HCT116 (cell line): ENCODE measurements at regions not wholly inside any gene's neighbourhood (a gene's known extent, or its start where the extent isn't known, plus 50 kb on each side); places are given as distances from the start of the nearest gene placed in this dataset.

Source experiments
- ATAC-seq: fragments of 200-7000 bp; cut with Tn5 transposase; 2 replicates; pipeline ENCODE4 v1.9.1; 2020; ENCODE audit warnings: mild to moderate bottlenecking, moderate library complexity
- BruUV-seq: library from RNA; stranded (reverse); fragments of 400-500 nt; replicated peaks from 2 replicates; lab custom pipeline; 2021; lab: Mats Ljungman, UMichigan
- CTCF ChIA-PET: fragments of 300-600 bp; sonication (Branson Sonifier 250); formaldehyde crosslinking; loops from one replicate; lab custom pipeline; 2021; ENCODE audit warnings: antibody characterized with exemption; lab: Charles Lee
- POLR2A ChIA-PET: fragments of 300-600, 350-600 bp; sonication (Branson Sonifier 250); formaldehyde crosslinking; loops from one replicate; lab custom pipeline; 2021; ENCODE audit warnings: antibody characterized with exemption; lab: Charles Lee
- RAD21 ChIA-PET, 2 experiments: fragments of 300-600 bp; sonication (Branson Sonifier 250); formaldehyde crosslinking; loops; one replicate each; lab custom pipeline; 2023; ENCODE audit warnings: low total read pairs in 2 of 2; ENCODE audit not compliant: uncharacterized antibody in 2 of 2, unreplicated experiment in 2 of 2, low non-redundant PET in 1 of 2; lab: Charles Lee
- DNase-seq: peaks from one replicate; pipeline ENCODE4 v3.0.0-alpha.2; 2010; ENCODE audit warnings: low read depth, low spot score
- H2AFZ ChIP-seq: fragments of 200-600 bp; shearing (Covaris generic), sonication (generic); 2 replicates; pipeline ENCODE4 v1.6.1; 2017; ENCODE audit warnings: low read depth, mixed run types, mixed read lengths, antibody characterized with exemption, low read length; ENCODE audit not compliant: poor library complexity, severe bottlenecking
- H3K27ac ChIP-seq: 2 replicates; pipeline ENCODE4 v1.5.1; 2012; ENCODE audit warnings: low read depth, low read length
- H3K27me3 ChIP-seq: fragments of 200-600 bp; sonication (generic); 2 replicates; pipeline ENCODE4 v1.6.1; 2016; ENCODE audit warnings: mixed run types, low read length, mixed read lengths; ENCODE audit not compliant: insufficient read depth
- H3K36me3 ChIP-seq, 2 experiments: fragments of 200-500 bp in 1 of 2; fragments of 200-600 bp in 1 of 2; sonication (Bioruptor generic) in 1 of 2; sonication (generic) in 1 of 2; 2 replicates each; pipeline versions ENCODE4 v1.5.1 to v1.6.1; 2014 to 2016; ENCODE audit warnings: low read length in 2 of 2, inconsistent platforms in 1 of 2, mixed read lengths in 1 of 2, mixed run types in 1 of 2; ENCODE audit not compliant: insufficient read depth in 2 of 2, control insufficient read depth in 1 of 2
- H3K4me1 ChIP-seq, 2 experiments: fragments of 200-600 bp in 1 of 2; sonication (generic) in 1 of 2; 2 replicates each; pipeline versions ENCODE4 v1.5.1 to v1.6.1; 2012 to 2017; ENCODE audit warnings: low read length in 2 of 2, inconsistent platforms in 1 of 2, mild to moderate bottlenecking in 1 of 2, mixed read lengths in 1 of 2, mixed run types in 1 of 2, moderate library complexity in 1 of 2; ENCODE audit not compliant: insufficient read depth in 2 of 2, control insufficient read depth in 1 of 2
- H3K4me2 ChIP-seq: fragments of 200-600 bp; sonication (generic); 2 replicates; pipeline ENCODE4 v1.6.1; 2017; ENCODE audit warnings: mixed run types, low read length, mixed read lengths
- H3K4me3 ChIP-seq, 2 experiments: fragments of 200-600 bp in 1 of 2; sonication (generic) in 1 of 2; replicated peaks in 1 of 2; 2 replicates each; pipeline ENCODE4 v1.5.1; 2011 to 2016; ENCODE audit warnings: low read length in 2 of 2, control low read depth in 1 of 2, low read depth in 1 of 2, mild to moderate bottlenecking in 1 of 2, mixed read lengths in 1 of 2, mixed run types in 1 of 2
- H3K79me2 ChIP-seq: fragments of 200-600 bp; sonication (generic); 2 replicates; pipeline ENCODE4 v1.6.1; 2017; ENCODE audit warnings: mild to moderate bottlenecking, mixed run types, low read length, moderate library complexity, mixed read lengths; ENCODE audit not compliant: insufficient read depth
- H3K9ac ChIP-seq: fragments of 200-600 bp; sonication (generic); 2 replicates; pipeline ENCODE4 v1.6.1; 2016; ENCODE audit warnings: low read length, mixed read lengths
- H3K9me2 ChIP-seq: fragments of 200-600 bp; sonication (generic), shearing (Covaris generic); 2 replicates; pipeline ENCODE4 v1.6.1; 2017; ENCODE audit warnings: mixed run types, mild to moderate bottlenecking, moderate library complexity; ENCODE audit not compliant: insufficient read depth
- H3K9me3 ChIP-seq, 2 experiments: fragments of 200-500 bp in 1 of 2; fragments of 200-600 bp in 1 of 2; sonication (Bioruptor generic) in 1 of 2; sonication (generic) in 1 of 2; 2 replicates each; pipeline ENCODE4 v1.6.1; 2014 to 2017; ENCODE audit warnings: low read length in 2 of 2, mixed read lengths in 2 of 2, inconsistent platforms in 1 of 2, low read depth in 1 of 2, mild to moderate bottlenecking in 1 of 2, mixed run types in 1 of 2, moderate library complexity in 1 of 2; ENCODE audit not compliant: control insufficient read depth in 1 of 2, insufficient read depth in 1 of 2
- H4K20me1 ChIP-seq: fragments of 200-600 bp; sonication (generic), shearing (Covaris generic); 2 replicates; pipeline ENCODE4 v1.6.1; 2017; ENCODE audit warnings: mixed run types, mild to moderate bottlenecking, moderate library complexity; ENCODE audit not compliant: insufficient read depth
- ATF3 ChIP-seq: IDR thresholded peaks from 2 replicates; pipeline ENCODE4 v1.6.1; 2012
- CBX3 ChIP-seq: IDR thresholded peaks from 2 replicates; pipeline ENCODE4 v1.6.1; 2012; ENCODE audit warnings: low read depth
- CEBPB ChIP-seq: IDR thresholded peaks from 2 replicates; pipeline ENCODE4 v1.6.1; 2012; ENCODE audit warnings: low read depth
- CTCF ChIP-seq, 3 experiments: fragments of 200-600 bp in 1 of 3; sonication (generic) in 1 of 3; IDR thresholded peaks in 2 of 3; conservative IDR thresholded peaks in 1 of 3; 2 replicates each; pipeline ENCODE4 v1.5.1; 2012 to 2017; ENCODE audit warnings: low read depth in 2 of 3, low read length in 2 of 3, antibody characterized with exemption in 1 of 3, borderline replicate concordance in 1 of 3, control low read depth in 1 of 3, mild to moderate bottlenecking in 1 of 3, mixed read lengths in 1 of 3, mixed run types in 1 of 3, moderate library complexity in 1 of 3; ENCODE audit not compliant: insufficient read depth in 1 of 3
- EGR1 ChIP-seq: IDR thresholded peaks from 2 replicates; pipeline ENCODE4 v1.6.1; 2012; ENCODE audit warnings: low read depth
- ELF1 ChIP-seq: IDR thresholded peaks from 2 replicates; pipeline ENCODE4 v1.6.1; 2012; ENCODE audit warnings: low read depth, borderline replicate concordance
- EZH2 ChIP-seq: fragments of 200-600 bp; sonication (generic); IDR thresholded peaks from 2 replicates; pipeline ENCODE4 v1.6.1; 2017; ENCODE audit warnings: antibody characterized with exemption, mixed run types
- FOSL1 ChIP-seq: IDR thresholded peaks from 2 replicates; pipeline ENCODE4 v1.6.1; 2012; ENCODE audit warnings: low read depth
- POLR2A ChIP-seq: IDR thresholded peaks from 2 replicates; pipeline ENCODE4 v1.7.0; 2011; ENCODE audit warnings: borderline replicate concordance; ENCODE audit not compliant: insufficient read depth, insufficient read length; ENCODE audit errors: extremely low read depth
- RAD21 ChIP-seq: IDR thresholded peaks from 2 replicates; pipeline ENCODE4 v1.6.1; 2012; ENCODE audit warnings: low read depth, mild to moderate bottlenecking
- SIN3A ChIP-seq: IDR thresholded peaks from 2 replicates; pipeline ENCODE4 v1.6.1; 2012; ENCODE audit warnings: low read depth
- TCF7L2 ChIP-seq: IDR thresholded peaks from 2 replicates; pipeline ENCODE4 v1.7.0; 2011; ENCODE audit warnings: borderline replicate concordance, inconsistent platforms; ENCODE audit not compliant: insufficient read depth, insufficient read length; ENCODE audit errors: extremely low read depth
- YY1 ChIP-seq: IDR thresholded peaks from 2 replicates; pipeline ENCODE4 v1.6.1; 2011; ENCODE audit warnings: low read length, low read depth, moderate library complexity, mild to moderate bottlenecking; ENCODE audit not compliant: insufficient replicate concordance; ENCODE audit errors: extremely low read depth
- ZBTB33 ChIP-seq: IDR thresholded peaks from 2 replicates; pipeline ENCODE4 v1.6.1; 2011; ENCODE audit warnings: mild to moderate bottlenecking, low read length, moderate library complexity; ENCODE audit not compliant: insufficient replicate concordance; ENCODE audit errors: extremely low read depth
- ZFX ChIP-seq: fragments of 450-650 bp; IDR thresholded peaks from 2 replicates; pipeline ENCODE4 v1.6.1; 2017
- ZNF274 ChIP-seq: fragments of 200-500 bp; sonication (Bioruptor generic); IDR thresholded peaks from 2 replicates; pipeline ENCODE4 v1.6.1; 2014; ENCODE audit warnings: mild to moderate bottlenecking, low read depth, low read length, inconsistent platforms
- intact Hi-C: fragments of 100-400 bp; cut with micrococcal nuclease; formaldehyde crosslinking; loops from 2 replicates; pipeline ENCODE4 v1.10.0; 2022

- no TSS peak for BruUV-seq
- intact Hi-C loops, result no loop called here
- H3K27ac ChIP-seq, result no peak overlapping the region
- no peaks in the 10 kb centered on the region for H3K4me1 ChIP-seq
- peaks cover 0 to 8% of the 10 kb centered on the region in 2 experiments; a peak in 2 of 4 replicates for H3K9me3 ChIP-seq
- no peaks in the 10 kb centered on the region for H3K36me3 ChIP-seq
- no peak for DNase-seq
- no peaks in the 10 kb centered on the region for H4K20me1 ChIP-seq
- H3K27me3 ChIP-seq, result no peaks in the 10 kb centered on the region
- ChIA-PET RAD21 (no interaction called here), POLR2A (no interaction called here), CTCF (no interaction called here)
- ATAC-seq, result no peak
- no peak overlapping the region for H3K4me3 ChIP-seq
- no peaks in the 10 kb centered on the region for H3K9me2 ChIP-seq
- no peak overlapping the region for H3K4me2 ChIP-seq
- no peak overlapping the region for H2AFZ ChIP-seq
- no peak for TF ChIP-seq ZBTB33
- no peak for TF ChIP-seq ZNF274
- no peak for TF ChIP-seq FOSL1
- TF ChIP-seq CEBPB, result no peak
- TF ChIP-seq EGR1, result no peak
- H3K9ac ChIP-seq, result no peak overlapping the region
- H3K79me2 ChIP-seq, result no peaks in the 10 kb centered on the region
Observed at GRCh38 chr2:126444512-126444911, 211.4 kb upstream of the GYPC start.

GRCh38 chr2:126446106-126446695, 209.8 kb upstream of the GYPC start:
- Histone ChIP-seq H3K9me2 (no peaks in the 10 kb centered on the region), H3K27me3 (no peaks in the 10 kb centered on the region), H3K27ac (no peak overlapping the region), H3K9ac (no peak overlapping the region), H2AFZ (no peak overlapping the region), H3K4me3 (no peak overlapping the region), H3K36me3 (no peaks in the 10 kb centered on the region), H3K4me1 (no peaks in the 10 kb centered on the region), H3K9me3 (peaks cover 0 to 8% of the 10 kb centered on the region in 2 experiments; a peak in 1 of 4 replicates), H4K20me1 (no peaks in the 10 kb centered on the region), H3K4me2 (no peak overlapping the region), H3K79me2 (no peaks in the 10 kb centered on the region)
- POLR2A ChIA-PET, result no interaction called here
- ATAC-seq (no peak), DNase-seq (no peak)
- no TSS peak for BruUV-seq
- RAD21 ChIA-PET, result no interaction called here
- TF ChIP-seq ZFX (no peak), SIN3A (no peak), ATF3 (no peak), CTCF (IDR thresholded peaks at IDR 0.05 in 2 of 3, conservative IDR thresholded peaks at IDR 0.05 in 1 of 3; ENCODE audit: borderline replicate concordance in 1 of 3, insufficient read depth in 1 of 3, low read depth in 2 of 3, low read length in 2 of 3) (no peak), POLR2A (no peak), YY1 (no peak), CBX3 (no peak), ELF1 (no peak), TCF7L2 (no peak), RAD21 (no peak), EZH2 (no peak), ZNF274 (no peak)
- intact Hi-C loops, result no loop called here
- CTCF ChIA-PET, result no interaction called here
